ENCODE measurements at regions not wholly inside any gene's neighbourhood (a gene's known extent, or its start where the extent isn't known, plus 50 kb on each side); places are given as distances from the start of the nearest gene placed in this dataset.

GRCh38 chr1:107004421-107004820, 52.1 kb upstream of the PRMT6 start:
- no peak for TF ChIP-seq CTCF (IDR thresholded peaks at IDR 0.05; ENCODE audit: low read depth, low read length)
- TF ChIP-seq EZH2phosphoT487 (IDR thresholded peaks at IDR 0.05; ENCODE audit: low read depth), result no peak

All from OCI-LY3 (cell line).